ENCODE measurements at regions not wholly inside any gene's neighbourhood (a gene's known extent, or its start where the extent isn't known, plus 50 kb on each side); places are given as distances from the start of the nearest gene placed in this dataset.

DNA sequence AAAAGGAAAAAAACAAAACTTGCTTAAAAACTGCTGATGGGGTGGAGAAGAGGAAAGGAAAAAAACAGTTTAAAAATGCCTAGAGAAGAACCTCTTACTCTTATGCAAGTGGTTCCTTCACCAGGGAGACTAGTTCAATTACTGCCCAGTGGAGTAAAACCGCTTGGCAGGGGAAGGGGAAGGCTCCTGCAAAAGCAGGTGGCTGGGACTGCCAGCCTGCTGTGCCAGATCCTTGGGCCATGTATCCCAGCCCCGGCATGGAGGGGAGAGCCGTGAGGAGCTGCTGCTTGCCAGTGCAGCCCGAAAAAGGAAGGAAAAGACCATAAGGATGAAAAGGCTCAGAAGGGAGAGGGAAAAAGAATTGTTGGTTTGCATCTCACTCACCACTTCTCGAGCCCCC is 123.0 kb downstream of the FSCB start:
- Histone ChIP-seq H3K27me3 (no peaks in the 10 kb centered on the region), H3K4me3 (no peak overlapping the region), H3K27ac (no peak overlapping the region), H3K9me3 (no peaks in the 10 kb centered on the region), H3K36me3 (no peaks in the 10 kb centered on the region), H3K4me1 (peaks cover 0 to 6% (median 0%) of the 10 kb centered on the region in 3 donors)
- ATAC-seq, result no peak
- 70 to 77% methylated on average over 4 to 5 of the region's 5 CpGs for WGBS, 2 donors (ENCODE audit: low coverage in 1 of 2)
- TF ChIP-seq EP300 (IDR thresholded peaks at IDR 0.05) (no peak), POLR2AphosphoS5 (IDR thresholded peaks at IDR 0.05) (no peak), POLR2A (IDR thresholded peaks at IDR 0.05) (no peak)
- TF ChIP-seq, protein P1, sequence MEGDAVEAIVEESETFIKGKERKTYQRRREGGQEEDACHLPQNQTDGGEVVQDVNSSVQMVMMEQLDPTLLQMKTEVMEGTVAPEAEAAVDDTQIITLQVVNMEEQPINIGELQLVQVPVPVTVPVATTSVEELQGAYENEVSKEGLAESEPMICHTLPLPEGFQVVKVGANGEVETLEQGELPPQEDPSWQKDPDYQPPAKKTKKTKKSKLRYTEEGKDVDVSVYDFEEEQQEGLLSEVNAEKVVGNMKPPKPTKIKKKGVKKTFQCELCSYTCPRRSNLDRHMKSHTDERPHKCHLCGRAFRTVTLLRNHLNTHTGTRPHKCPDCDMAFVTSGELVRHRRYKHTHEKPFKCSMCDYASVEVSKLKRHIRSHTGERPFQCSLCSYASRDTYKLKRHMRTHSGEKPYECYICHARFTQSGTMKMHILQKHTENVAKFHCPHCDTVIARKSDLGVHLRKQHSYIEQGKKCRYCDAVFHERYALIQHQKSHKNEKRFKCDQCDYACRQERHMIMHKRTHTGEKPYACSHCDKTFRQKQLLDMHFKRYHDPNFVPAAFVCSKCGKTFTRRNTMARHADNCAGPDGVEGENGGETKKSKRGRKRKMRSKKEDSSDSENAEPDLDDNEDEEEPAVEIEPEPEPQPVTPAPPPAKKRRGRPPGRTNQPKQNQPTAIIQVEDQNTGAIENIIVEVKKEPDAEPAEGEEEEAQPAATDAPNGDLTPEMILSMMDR (IDR thresholded peaks at IDR 0.05), result no peak

- no peaks in the 10 kb centered on the region for H3K9me3 ChIP-seq
- H3K4me1 ChIP-seq, result peaks cover 0 to 6% (median 0%) of the 10 kb centered on the region in 3 donors
- ATAC-seq, result no peak
- no peaks in the 10 kb centered on the region for H3K27me3 ChIP-seq
- no peak for TF ChIP-seq POLR2AphosphoS5 (IDR thresholded peaks at IDR 0.05)
- TF ChIP-seq, protein P1 (IDR thresholded peaks at IDR 0.05), result no peak
- no peak for TF ChIP-seq POLR2A (IDR thresholded peaks at IDR 0.05)
- TF ChIP-seq EP300 (IDR thresholded peaks at IDR 0.05), result no peak
- H3K4me3 ChIP-seq, result no peak overlapping the region
- H3K36me3 ChIP-seq, result no peaks in the 10 kb centered on the region
- H3K27ac ChIP-seq, result no peak overlapping the region
These were observed 123.4 kb downstream of the FSCB start for GRCh38 chr14:44383636-44384035.

- TF ChIP-seq EP300 (IDR thresholded peaks at IDR 0.05) (no peak), POLR2A (IDR thresholded peaks at IDR 0.05) (no peak), POLR2AphosphoS5 (IDR thresholded peaks at IDR 0.05) (no peak)
- TF ChIP-seq, protein P1 (IDR thresholded peaks at IDR 0.05), result no peak
- no peak overlapping the region for H3K4me3 ChIP-seq
- H3K36me3 ChIP-seq, result no peaks in the 10 kb centered on the region
- H3K4me1 ChIP-seq, result peaks cover 0 to 6% (median 0%) of the 10 kb centered on the region in 3 donors
- H3K27me3 ChIP-seq, result no peaks in the 10 kb centered on the region
- 66 to 97% methylated on average over 3 to 5 of the region's 5 CpGs for WGBS, 2 donors (ENCODE audit: low coverage in 1 of 2)
- H3K27ac ChIP-seq, result no peak overlapping the region
- H3K9me3 ChIP-seq, result peaks cover 0 to 8% (median 0%) of the 10 kb centered on the region in 3 donors
- ATAC-seq, result no peak
These were observed 127.6 kb downstream of the FSCB start for GRCh38 chr14:44379292-44379977.

DNA sequence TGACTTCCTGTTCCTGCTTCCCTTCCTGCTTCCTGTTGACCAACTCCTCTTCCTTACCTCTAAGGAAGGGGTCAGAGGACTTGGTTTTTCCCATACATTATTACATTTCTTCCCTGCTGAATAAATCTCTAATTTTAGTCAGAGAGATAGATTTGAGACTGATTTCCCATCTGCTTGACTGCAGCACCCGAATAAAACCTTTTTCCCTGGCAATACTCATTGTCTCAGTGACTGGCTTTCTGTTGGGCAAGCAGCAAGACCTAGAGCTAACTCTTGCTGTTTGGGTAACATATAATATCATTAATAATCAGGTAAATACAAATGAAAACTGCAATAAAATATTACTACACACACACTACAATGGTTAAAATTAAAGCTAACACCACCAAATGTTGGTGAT is 132.2 kb downstream of the FSCB start:
- 88% methylated on average over 1 of the region's 1 CpG; no CpG with 5 or more reads in 1 of the 2 donors for WGBS, 2 donors (ENCODE audit: low coverage in 1 of 2)
- TF ChIP-seq POLR2A (IDR thresholded peaks at IDR 0.05) (no peak), POLR2AphosphoS5 (IDR thresholded peaks at IDR 0.05) (no peak), EP300 (IDR thresholded peaks at IDR 0.05) (no peak)
- TF ChIP-seq, protein P1 (IDR thresholded peaks at IDR 0.05), result no peak
- H3K9me3 ChIP-seq, result peaks cover 0 to 8% (median 0%) of the 10 kb centered on the region in 3 donors
- no peak overlapping the region for H3K4me3 ChIP-seq
- H3K4me1 ChIP-seq, result no peaks in the 10 kb centered on the region
- no peak overlapping the region for H3K27ac ChIP-seq
- ATAC-seq, result no peak
- no peaks in the 10 kb centered on the region for H3K27me3 ChIP-seq
- H3K36me3 ChIP-seq, result no peaks in the 10 kb centered on the region

GRCh38 chr14:44372807-44373489 is 134.1 kb downstream of the FSCB start:
- H3K4me3 ChIP-seq, result no peak overlapping the region
- H3K27ac ChIP-seq, result no peak overlapping the region
- no peaks in the 10 kb centered on the region for H3K4me1 ChIP-seq
- no peaks in the 10 kb centered on the region for H3K27me3 ChIP-seq
- no peak for ATAC-seq
- H3K9me3 ChIP-seq, result peaks cover 0 to 8% (median 0%) of the 10 kb centered on the region in 3 donors
- TF ChIP-seq, protein P1 (IDR thresholded peaks at IDR 0.05), result no peak
- no peak for TF ChIP-seq POLR2A (IDR thresholded peaks at IDR 0.05)
- TF ChIP-seq POLR2AphosphoS5 (IDR thresholded peaks at IDR 0.05), result no peak
- no peak for TF ChIP-seq EP300 (IDR thresholded peaks at IDR 0.05)
- no peaks in the 10 kb centered on the region for H3K36me3 ChIP-seq
- WGBS, 2 donors (ENCODE audit: low coverage in 1 of 2), result 94 to 100% methylated on average over 1 of the region's 1 CpG

Measured in gastroesophageal sphincter (tissue), 4 donors.